Panc1 (cell line): ENCODE measurements at regions not wholly inside any gene's neighbourhood (a gene's known extent, or its start where the extent isn't known, plus 50 kb on each side); places are given as distances from the start of the nearest gene placed in this dataset.

Experiments used
- POLR2AphosphoS5 ChIP-seq: IDR thresholded peaks from 2 replicates; pipeline ENCODE4 v1.6.1; 2012; ENCODE audit warnings: mild to moderate bottlenecking, low read depth, low read length, moderate library complexity
- SIN3A ChIP-seq: IDR thresholded peaks from 2 replicates; pipeline ENCODE4 v1.6.1; 2012; ENCODE audit warnings: low read depth, mild to moderate bottlenecking, low read length, moderate library complexity, borderline replicate concordance; ENCODE audit not compliant: insufficient read depth
- TCF7L2 ChIP-seq: IDR thresholded peaks from 2 replicates; pipeline ENCODE4 v1.6.1; 2011; ENCODE audit warnings: mild to moderate bottlenecking, low read depth, low read length, inconsistent platforms
- TF ChIP-seq, protein P1 (sequence below): fragments of 450-650 bp; IDR thresholded peaks from 2 replicates; pipeline ENCODE4 v1.5.1; 2017; ENCODE audit warnings: mild to moderate bottlenecking
- TF ChIP-seq, protein P2 (sequence below), 2 experiments: IDR thresholded peaks; 2 replicates each; pipeline ENCODE4 v1.6.1; 2011 to 2012; ENCODE audit warnings: low read depth in 2 of 2, control low read depth in 1 of 2, low read length in 1 of 2, mild to moderate bottlenecking in 1 of 2, moderate library complexity in 1 of 2; ENCODE audit not compliant: insufficient read depth in 1 of 2

DNA sequence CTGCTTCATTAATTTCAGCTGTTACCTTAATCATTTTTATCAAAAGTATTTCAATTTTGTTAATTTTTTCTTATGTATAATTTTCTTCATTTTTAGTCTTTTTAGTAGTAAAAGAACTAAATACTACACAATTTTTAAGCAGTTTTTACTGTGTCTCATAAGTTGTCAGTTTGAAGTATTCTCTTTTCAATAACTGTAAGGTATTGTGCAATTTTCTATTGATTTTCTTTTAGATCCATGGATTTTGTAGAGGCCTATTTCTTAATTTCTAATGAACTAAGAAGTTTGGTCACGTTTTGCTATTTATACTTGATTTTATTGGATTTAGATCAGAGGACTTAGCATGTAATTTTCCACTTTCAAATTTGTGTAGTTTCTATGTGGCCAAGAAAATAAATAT, 207.7 kb upstream of the PRR16 start:
- TF ChIP-seq, protein P1, sequence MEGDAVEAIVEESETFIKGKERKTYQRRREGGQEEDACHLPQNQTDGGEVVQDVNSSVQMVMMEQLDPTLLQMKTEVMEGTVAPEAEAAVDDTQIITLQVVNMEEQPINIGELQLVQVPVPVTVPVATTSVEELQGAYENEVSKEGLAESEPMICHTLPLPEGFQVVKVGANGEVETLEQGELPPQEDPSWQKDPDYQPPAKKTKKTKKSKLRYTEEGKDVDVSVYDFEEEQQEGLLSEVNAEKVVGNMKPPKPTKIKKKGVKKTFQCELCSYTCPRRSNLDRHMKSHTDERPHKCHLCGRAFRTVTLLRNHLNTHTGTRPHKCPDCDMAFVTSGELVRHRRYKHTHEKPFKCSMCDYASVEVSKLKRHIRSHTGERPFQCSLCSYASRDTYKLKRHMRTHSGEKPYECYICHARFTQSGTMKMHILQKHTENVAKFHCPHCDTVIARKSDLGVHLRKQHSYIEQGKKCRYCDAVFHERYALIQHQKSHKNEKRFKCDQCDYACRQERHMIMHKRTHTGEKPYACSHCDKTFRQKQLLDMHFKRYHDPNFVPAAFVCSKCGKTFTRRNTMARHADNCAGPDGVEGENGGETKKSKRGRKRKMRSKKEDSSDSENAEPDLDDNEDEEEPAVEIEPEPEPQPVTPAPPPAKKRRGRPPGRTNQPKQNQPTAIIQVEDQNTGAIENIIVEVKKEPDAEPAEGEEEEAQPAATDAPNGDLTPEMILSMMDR, result no peak
- TF ChIP-seq, protein P2, sequence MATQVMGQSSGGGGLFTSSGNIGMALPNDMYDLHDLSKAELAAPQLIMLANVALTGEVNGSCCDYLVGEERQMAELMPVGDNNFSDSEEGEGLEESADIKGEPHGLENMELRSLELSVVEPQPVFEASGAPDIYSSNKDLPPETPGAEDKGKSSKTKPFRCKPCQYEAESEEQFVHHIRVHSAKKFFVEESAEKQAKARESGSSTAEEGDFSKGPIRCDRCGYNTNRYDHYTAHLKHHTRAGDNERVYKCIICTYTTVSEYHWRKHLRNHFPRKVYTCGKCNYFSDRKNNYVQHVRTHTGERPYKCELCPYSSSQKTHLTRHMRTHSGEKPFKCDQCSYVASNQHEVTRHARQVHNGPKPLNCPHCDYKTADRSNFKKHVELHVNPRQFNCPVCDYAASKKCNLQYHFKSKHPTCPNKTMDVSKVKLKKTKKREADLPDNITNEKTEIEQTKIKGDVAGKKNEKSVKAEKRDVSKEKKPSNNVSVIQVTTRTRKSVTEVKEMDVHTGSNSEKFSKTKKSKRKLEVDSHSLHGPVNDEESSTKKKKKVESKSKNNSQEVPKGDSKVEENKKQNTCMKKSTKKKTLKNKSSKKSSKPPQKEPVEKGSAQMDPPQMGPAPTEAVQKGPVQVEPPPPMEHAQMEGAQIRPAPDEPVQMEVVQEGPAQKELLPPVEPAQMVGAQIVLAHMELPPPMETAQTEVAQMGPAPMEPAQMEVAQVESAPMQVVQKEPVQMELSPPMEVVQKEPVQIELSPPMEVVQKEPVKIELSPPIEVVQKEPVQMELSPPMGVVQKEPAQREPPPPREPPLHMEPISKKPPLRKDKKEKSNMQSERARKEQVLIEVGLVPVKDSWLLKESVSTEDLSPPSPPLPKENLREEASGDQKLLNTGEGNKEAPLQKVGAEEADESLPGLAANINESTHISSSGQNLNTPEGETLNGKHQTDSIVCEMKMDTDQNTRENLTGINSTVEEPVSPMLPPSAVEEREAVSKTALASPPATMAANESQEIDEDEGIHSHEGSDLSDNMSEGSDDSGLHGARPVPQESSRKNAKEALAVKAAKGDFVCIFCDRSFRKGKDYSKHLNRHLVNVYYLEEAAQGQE (IDR thresholded peaks at IDR 0.05; ENCODE audit: insufficient read depth in 1 of 2, low read depth in 2 of 2, low read length in 1 of 2), result no peak
- TF ChIP-seq TCF7L2, result no peak
- TF ChIP-seq POLR2AphosphoS5, result no peak
- no peak for TF ChIP-seq SIN3A
